Spinal cord (tissue), 9 donors: ENCODE measurements at regions not wholly inside any gene's neighbourhood (a gene's known extent, or its start where the extent isn't known, plus 50 kb on each side); places are given as distances from the start of the nearest gene placed in this dataset.
A peak's percentile ranks its signal among the peaks of the same experiment; 100 is the strongest.
"Not testable (repeated sequence)": the region's sequence is repeated elsewhere in the genome, so short reads cannot be mapped to it uniquely, and the experiment has no call there.

ENCODE experiments used
- DNase-seq, 6 donors: peaks; one replicate each; pipeline versions ENCODE4 v3.0.0 to v3.0.0-alpha.2; 2013 to 2015; ENCODE audit warnings: low spot score in 6 of 6, low read depth in 4 of 6
- H3K27ac ChIP-seq: one replicate; pipeline ENCODE4 v1.5.1; 2013; ENCODE audit warnings: low read depth, low read length, control low read depth
- H3K27me3 ChIP-seq: one replicate; pipeline ENCODE4 v1.6.1; 2013; ENCODE audit warnings: low read length; ENCODE audit not compliant: control insufficient read depth, insufficient read depth
- H3K36me3 ChIP-seq: one replicate; pipeline ENCODE4 v1.6.1; 2013; ENCODE audit warnings: low read length; ENCODE audit not compliant: control insufficient read depth, insufficient read depth
- H3K4me1 ChIP-seq: one replicate; pipeline ENCODE4 v1.6.1; 2013; ENCODE audit warnings: low read length; ENCODE audit not compliant: control insufficient read depth, insufficient read depth
- H3K4me3 ChIP-seq: one replicate; pipeline ENCODE4 v1.5.1; 2013; ENCODE audit warnings: low read depth, low read length, control low read depth
- H3K9me3 ChIP-seq: one replicate; pipeline ENCODE4 v1.6.1; 2013; ENCODE audit warnings: low read length; ENCODE audit not compliant: control insufficient read depth, insufficient read depth
- WGBS: methylation state at CpG from one replicate; pipeline ENCODE4 v1.1.5; 2013; ENCODE audit warnings: missing lambda C conversion rate; ENCODE audit not compliant: insufficient coverage; 5-methylcytosine and 5-hydroxymethylcytosine counted together
- donor health status: healthy.

DNA sequence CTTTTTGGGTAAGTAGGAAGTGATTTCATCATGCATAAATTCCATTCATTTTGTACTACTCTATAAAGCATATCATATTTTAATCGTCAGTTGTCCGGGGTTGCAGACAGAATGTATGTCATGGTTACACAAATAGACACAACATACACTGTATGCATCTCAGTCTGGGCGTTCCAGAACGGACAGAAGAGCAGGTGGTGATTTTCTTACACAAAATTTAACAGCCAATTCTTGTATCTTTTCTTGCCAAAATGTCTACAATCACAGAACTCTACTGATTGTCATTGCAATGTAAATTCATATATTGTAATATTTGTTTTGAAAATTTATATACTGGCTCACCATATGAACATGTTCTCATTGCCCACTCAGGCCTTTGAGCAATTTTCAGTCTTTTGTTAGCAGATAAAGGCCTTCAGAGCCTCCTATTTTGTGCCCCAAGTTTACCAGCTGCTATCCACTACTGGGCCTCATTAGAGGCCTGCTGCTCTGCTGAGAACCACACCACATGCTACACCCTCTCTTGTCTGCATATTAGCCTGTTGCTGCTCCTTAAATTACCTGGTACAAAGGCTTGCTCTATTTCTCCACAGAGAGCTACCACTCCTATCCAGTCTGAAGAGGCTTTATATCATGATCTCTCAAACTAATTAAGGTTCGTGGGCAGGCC is 61.5 kb downstream of the PRDM13 start:
- Histone ChIP-seq H3K4me1 (no peaks in the 10 kb centered on the region), H3K9me3 (no peaks in the 10 kb centered on the region), H3K36me3 (no peaks in the 10 kb centered on the region), H3K27ac (no peak overlapping the region), H3K4me3 (no peak overlapping the region), H3K27me3 (no peaks in the 10 kb centered on the region)
- 74% methylated on average over 3 of the region's 5 CpGs for WGBS
- peak in 2 of 6 donors; percentile 14 to 71 for DNase-seq

DNA sequence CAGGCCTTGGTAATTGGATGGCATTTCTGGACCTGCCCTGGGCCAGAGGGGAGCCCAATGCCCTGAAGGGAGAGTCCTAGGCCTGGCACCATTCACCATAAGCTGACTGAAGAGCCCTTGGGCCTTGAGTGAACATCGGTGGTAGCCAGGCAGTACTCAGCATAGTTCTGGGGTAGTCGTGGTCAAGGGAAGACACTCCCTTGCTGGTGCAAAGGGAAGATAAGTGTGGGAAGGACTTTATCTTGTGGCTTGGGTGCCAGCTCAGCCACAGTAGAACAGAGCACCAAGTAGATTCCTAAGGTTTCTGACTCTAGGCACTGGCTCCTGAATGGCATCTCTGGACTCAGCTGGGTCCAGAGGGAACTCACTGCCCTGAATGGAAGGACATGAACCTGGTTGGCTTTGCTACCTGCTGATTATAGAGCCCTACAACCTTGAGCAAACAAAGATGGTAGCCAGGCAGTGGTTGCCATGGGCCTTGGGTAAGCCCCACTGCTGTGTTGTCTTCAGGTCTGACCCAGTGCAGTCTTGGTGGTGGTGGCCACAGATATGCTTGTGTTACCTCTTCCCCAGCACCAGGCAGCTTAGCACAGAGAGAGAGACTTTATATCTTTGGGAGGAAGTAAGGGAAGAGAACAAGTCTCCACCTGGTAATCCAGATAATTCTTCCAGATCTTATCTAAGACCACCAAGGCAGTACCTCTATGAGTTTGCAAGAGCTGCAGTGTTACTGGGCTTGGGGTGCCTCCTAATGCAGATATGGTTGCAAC is 83.5 kb downstream of the PRDM13 start:
- Histone ChIP-seq H3K4me1 (no peaks in the 10 kb centered on the region), H3K4me3 (no peak overlapping the region), H3K27ac (no peak overlapping the region), H3K36me3 (no peaks in the 10 kb centered on the region), H3K27me3 (no peaks in the 10 kb centered on the region), H3K9me3 (no peaks in the 10 kb centered on the region)
- DNase-seq: no peak
- 100% methylated on average over 2 of the region's 2 CpGs for WGBS

DNA sequence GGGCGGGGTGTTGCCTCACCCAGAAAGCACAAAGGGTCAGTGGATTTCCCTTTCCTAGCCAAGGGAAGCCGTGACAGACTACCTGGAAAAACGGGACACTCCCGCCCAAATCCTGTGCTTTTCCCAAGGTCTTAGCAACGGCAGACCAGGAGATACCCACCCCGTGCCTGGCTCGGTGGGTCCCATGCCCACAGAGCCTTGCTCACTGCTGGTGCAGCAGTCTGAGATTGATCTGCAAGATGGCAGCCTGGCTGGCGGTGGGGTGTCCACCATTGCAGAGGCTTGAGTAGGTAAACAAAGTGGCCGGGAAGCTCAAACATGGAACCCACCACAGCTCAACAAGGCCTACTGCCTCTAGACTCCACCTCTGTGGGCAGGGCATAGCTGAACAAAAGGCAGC is 95.7 kb downstream of the PRDM13 start:
- not testable (repeated sequence) for H3K4me1 ChIP-seq, DNase-seq
- WGBS: 89% methylated on average over 9 of the region's 9 CpGs

DNA sequence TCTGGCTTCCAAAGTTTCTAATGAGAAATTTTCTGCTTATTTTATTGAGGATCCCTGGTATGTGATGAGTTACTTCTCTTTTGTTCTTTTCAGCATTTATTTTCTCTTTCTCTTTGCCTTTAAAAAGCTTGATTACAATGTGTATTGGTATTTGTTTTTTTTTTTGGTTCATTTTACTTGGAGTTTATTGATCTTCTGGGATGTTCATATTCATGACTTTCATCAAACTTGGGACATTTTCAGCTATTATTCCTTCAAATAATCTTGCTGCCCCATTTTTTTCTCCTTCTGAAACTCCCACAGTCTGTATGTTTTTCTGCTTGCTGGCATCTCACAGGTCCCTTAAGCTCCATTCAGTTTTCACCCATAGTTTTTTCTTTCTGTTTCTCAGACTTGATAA is 102.4 kb downstream of the PRDM13 start:
- no peak overlapping the region for H3K27ac ChIP-seq
- H3K4me1 ChIP-seq: no peaks in the 10 kb centered on the region
- no peak for DNase-seq
- H3K4me3 ChIP-seq: no peak overlapping the region
- no peaks in the 10 kb centered on the region for H3K27me3 ChIP-seq
- H3K36me3 ChIP-seq: no peaks in the 10 kb centered on the region
- no peaks in the 10 kb centered on the region for H3K9me3 ChIP-seq

More for the DNA sequence above, 95.7 kb downstream of the PRDM13 start:
- not testable (repeated sequence) for H3K36me3 ChIP-seq, H3K27me3 ChIP-seq, H3K4me3 ChIP-seq, H3K27ac ChIP-seq, H3K9me3 ChIP-seq

DNA sequence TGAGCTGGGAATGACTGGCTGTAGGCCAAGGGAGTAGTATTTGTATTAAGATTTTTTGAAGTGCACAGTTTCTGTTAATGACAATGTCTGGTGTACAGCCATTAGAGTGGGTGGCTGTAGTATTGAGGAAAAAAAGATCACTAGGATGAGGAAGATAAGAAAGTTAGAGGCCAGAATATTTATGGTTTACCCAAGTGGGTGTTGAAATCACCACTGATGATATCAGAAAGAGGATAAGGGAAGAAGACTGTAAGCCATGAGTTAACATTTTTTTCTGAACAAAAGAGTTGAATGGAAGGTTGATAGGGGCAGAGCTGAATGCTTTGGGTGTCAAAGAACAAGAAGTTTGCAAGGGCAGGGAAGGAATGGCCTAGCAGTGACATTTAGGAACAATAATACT is 104.7 kb downstream of the PRDM13 start:
- DNase-seq: no peak
- Histone ChIP-seq H3K27me3 (no peaks in the 10 kb centered on the region), H3K4me3 (no peak overlapping the region), H3K9me3 (no peaks in the 10 kb centered on the region), H3K4me1 (no peaks in the 10 kb centered on the region), H3K27ac (no peak overlapping the region), H3K36me3 (no peaks in the 10 kb centered on the region)

DNA sequence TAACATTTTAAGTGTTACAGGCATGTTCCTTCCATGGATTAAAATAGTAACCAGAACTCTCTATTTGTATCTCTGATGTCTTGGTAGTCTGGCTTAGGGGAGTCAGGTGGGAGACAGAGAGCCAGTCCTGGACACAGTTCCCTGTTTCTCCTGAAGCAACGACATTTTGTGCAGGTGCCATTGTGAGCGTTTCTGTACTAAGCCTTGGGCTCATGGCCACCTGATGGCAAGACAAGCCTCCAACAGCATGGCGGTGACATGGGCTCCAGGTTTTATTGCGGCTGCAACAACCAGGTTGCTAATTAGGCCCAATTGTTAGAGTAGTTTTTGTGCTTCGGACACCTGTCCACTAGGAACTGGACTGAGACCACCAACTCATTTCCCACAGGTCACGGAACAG is 105.3 kb downstream of the PRDM13 start:
- Histone ChIP-seq H3K27ac (no peak overlapping the region), H3K4me3 (no peak overlapping the region)

DNA sequence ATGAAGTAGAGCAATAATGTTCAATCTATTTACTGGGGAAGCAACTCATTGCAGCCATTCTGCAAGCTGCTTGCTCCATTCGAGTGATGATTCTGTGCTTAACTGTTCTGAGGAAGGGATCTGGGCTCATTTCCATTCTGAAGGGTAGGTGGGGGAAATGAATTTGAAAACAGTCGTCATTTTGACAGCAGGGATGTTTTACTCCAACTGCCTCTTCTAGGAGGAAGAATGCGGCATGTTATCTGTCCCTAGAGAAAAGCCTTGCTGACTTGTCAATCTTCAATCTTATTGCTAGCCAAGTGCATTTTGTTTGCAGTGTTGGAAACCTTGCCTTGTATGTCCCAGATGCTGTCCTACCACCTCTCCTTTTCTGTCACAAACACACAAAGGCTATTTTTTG is 105.9 kb downstream of the PRDM13 start:
- WGBS: 67% methylated on average over 1 of the region's 3 CpGs
- no peak overlapping the region for H3K27ac ChIP-seq
- no peaks in the 10 kb centered on the region for H3K36me3 ChIP-seq
- no peaks in the 10 kb centered on the region for H3K9me3 ChIP-seq
- no peak overlapping the region for H3K4me3 ChIP-seq
- peak in 3 of 6 donors; percentile 1 to 71 (median 54) for DNase-seq
- H3K4me1 ChIP-seq: no peaks in the 10 kb centered on the region
- H3K27me3 ChIP-seq: no peaks in the 10 kb centered on the region

More for the DNA sequence above, 105.3 kb downstream of the PRDM13 start:
- 62% methylated on average over 3 of the region's 6 CpGs for WGBS
- H3K9me3 ChIP-seq: no peaks in the 10 kb centered on the region
- no peaks in the 10 kb centered on the region for H3K27me3 ChIP-seq
- no peaks in the 10 kb centered on the region for H3K36me3 ChIP-seq
- DNase-seq: peak in 1 of 6 donors; percentile 1
- no peaks in the 10 kb centered on the region for H3K4me1 ChIP-seq

DNA sequence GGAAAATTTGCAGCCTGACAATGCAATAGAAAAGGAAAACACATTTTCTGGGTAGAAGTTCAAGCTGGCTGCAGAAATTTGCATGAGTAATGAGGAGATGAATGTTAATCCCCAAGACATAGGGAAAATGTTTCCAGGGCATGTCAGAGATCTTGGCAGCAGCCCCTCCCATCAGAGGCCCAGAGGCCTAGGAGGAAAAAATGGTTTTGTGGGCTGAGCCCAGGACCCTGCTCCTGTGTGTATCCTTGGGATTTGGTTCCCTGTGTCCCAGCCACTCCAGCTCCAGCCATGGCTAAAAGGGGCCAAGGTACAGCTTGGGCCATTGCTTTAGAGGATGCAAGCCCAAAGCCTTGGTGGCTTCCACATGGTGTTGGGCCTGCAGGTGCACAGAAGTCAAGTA is 115.4 kb downstream of the PRDM13 start:
- not testable (repeated sequence) for H3K4me3 ChIP-seq, H3K4me1 ChIP-seq, DNase-seq, H3K36me3 ChIP-seq, H3K27ac ChIP-seq, H3K9me3 ChIP-seq, H3K27me3 ChIP-seq

DNA sequence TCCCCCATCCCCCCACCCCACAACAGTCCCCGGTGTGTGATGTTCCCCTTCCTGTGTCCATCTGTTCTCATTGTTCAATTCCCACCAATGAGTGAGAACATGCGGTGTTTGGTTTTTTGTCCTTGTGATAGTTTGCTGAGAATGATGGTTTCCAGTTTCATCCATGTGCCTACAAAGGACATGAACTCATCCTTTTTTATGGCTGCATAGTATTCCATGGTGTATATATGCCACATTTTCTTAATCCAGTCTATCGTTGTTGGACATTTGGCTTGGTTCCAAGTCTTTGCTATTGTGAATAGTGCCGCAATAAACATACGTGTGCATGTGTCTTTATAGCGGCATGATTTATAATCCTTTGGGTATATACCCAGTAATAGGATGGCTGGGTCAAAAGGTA is 123.6 kb downstream of the PRDM13 start:
- not testable (repeated sequence) for H3K4me1 ChIP-seq, H3K4me3 ChIP-seq, H3K9me3 ChIP-seq, H3K27ac ChIP-seq, DNase-seq, H3K27me3 ChIP-seq, H3K36me3 ChIP-seq
- no CpG with 5 or more reads among the region's 6 CpGs for WGBS

DNA sequence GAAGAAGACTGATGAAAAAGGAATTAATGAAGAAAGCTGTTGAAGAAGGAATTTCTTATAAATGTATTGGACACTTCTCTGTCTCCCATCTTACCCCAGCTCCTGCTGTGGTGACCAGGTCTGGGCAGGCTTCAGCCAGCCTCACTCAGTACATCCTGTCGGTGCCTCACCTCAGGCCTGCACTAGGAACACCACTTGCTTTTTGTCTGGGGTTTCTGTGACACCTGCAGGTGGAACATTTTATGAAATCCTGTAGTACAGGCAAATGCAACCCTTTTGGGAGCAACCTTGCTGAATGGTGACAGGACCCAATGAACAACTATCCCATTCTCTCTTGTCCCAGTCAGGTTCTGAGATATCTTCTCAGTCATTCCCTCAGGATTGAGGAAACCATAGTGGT is 129.7 kb downstream of the PRDM13 start:
- no peaks in the 10 kb centered on the region for H3K27me3 ChIP-seq
- H3K36me3 ChIP-seq: no peaks in the 10 kb centered on the region
- no peak overlapping the region for H3K4me3 ChIP-seq
- no CpG with 5 or more reads among the region's 1 CpG for WGBS
- no peaks in the 10 kb centered on the region for H3K9me3 ChIP-seq
- H3K27ac ChIP-seq: no peak overlapping the region
- no peaks in the 10 kb centered on the region for H3K4me1 ChIP-seq
- DNase-seq: no peak
